CD14-positive monocyte (primary cell): ENCODE measurements at regions not wholly inside any gene's neighbourhood (a gene's known extent, or its start where the extent isn't known, plus 50 kb on each side); places are given as distances from the start of the nearest gene placed in this dataset.

Experiments
- DNase-seq, 3 donors: peaks; one replicate each; pipeline ENCODE4 v3.0.0-alpha.2; 2011 to 2022
- H2AFZ ChIP-seq: 2 replicates; pipeline ENCODE4 v1.6.0; 2012; ENCODE audit warnings: mild to moderate bottlenecking, low read depth, low read length, inconsistent platforms; ENCODE audit not compliant: insufficient read depth, poor library complexity, severe bottlenecking
- H3K27ac ChIP-seq, 2 donors: 1 replicate in 1 of 2; 2 replicates in 1 of 2; pipeline ENCODE4 v1.5.1; 2012 to 2013; ENCODE audit warnings: low read length in 2 of 2, control low read depth in 1 of 2, inconsistent platforms in 1 of 2, low read depth in 1 of 2, mild to moderate bottlenecking in 1 of 2
- H3K27me3 ChIP-seq, 2 donors: one replicate each; pipeline versions ENCODE4 v1.6.0 to v1.6.1; 2011 to 2013; ENCODE audit warnings: low read length in 2 of 2; ENCODE audit not compliant: control insufficient read depth in 2 of 2, insufficient read depth in 2 of 2
- H3K36me3 ChIP-seq, 2 donors: replicated peaks in 1 of 2; 1 replicate in 1 of 2; 2 replicates in 1 of 2; pipeline versions ENCODE4 v1.5.1 to v1.6.1; 2012 to 2013; ENCODE audit warnings: low read length in 2 of 2, control low read depth in 1 of 2, inconsistent platforms in 1 of 2, mild to moderate bottlenecking in 1 of 2; ENCODE audit not compliant: insufficient read depth in 2 of 2, control insufficient read depth in 1 of 2
- H3K4me1 ChIP-seq, 2 donors: 1 replicate in 1 of 2; 2 replicates in 1 of 2; pipeline versions ENCODE4 v1.5.1 to v1.6.1; 2012 to 2013; ENCODE audit warnings: low read length in 2 of 2, control low read depth in 1 of 2, inconsistent platforms in 1 of 2, mild to moderate bottlenecking in 1 of 2, moderate library complexity in 1 of 2; ENCODE audit not compliant: insufficient read depth in 2 of 2, control insufficient read depth in 1 of 2
- H3K4me2 ChIP-seq: replicated peaks from 2 replicates; pipeline ENCODE3; 2012; ENCODE audit warnings: low read length, moderate library complexity, mild to moderate bottlenecking; ENCODE audit not compliant: poor library complexity, severe bottlenecking; ENCODE audit errors: extremely low read depth
- H3K4me3 ChIP-seq, 3 experiments: fragments of 200-600 bp in 1 of 3; sonication (generic) in 1 of 3; replicated peaks in 1 of 3; 1 replicate in 2 of 3; 2 replicates in 1 of 3; pipeline ENCODE4 v1.5.1; 2011 to 2013; ENCODE audit warnings: low read length in 3 of 3, mild to moderate bottlenecking in 3 of 3, control low read depth in 2 of 3, low read depth in 2 of 3, inconsistent platforms in 1 of 3, moderate library complexity in 1 of 3
- H3K79me2 ChIP-seq: 2 replicates; pipeline ENCODE4 v1.6.0; 2012; ENCODE audit warnings: mild to moderate bottlenecking, control low read depth, inconsistent platforms, low read length, moderate library complexity; ENCODE audit not compliant: insufficient read depth
- H3K9ac ChIP-seq: 2 replicates; pipeline ENCODE4 v1.6.0; 2017; ENCODE audit warnings: low read length, mild to moderate bottlenecking; ENCODE audit not compliant: insufficient read depth, poor library complexity, severe bottlenecking
- H3K9me3 ChIP-seq, 2 donors: replicated peaks in 1 of 2; 1 replicate in 1 of 2; 2 replicates in 1 of 2; pipeline versions ENCODE4 v1.5.1 to v1.6.1; 2012 to 2013; ENCODE audit warnings: low read length in 2 of 2, control low read depth in 1 of 2; ENCODE audit not compliant: control insufficient read depth in 1 of 2, insufficient read depth in 1 of 2
- H4K20me1 ChIP-seq: 2 replicates; pipeline ENCODE4 v1.6.0; 2012; ENCODE audit warnings: mild to moderate bottlenecking, low read length, control low read depth, moderate library complexity; ENCODE audit not compliant: insufficient read depth
- H3K27ac Mint-ChIP-seq, 7 donors: one replicate each; pipeline ENCODE4 v1.8.0; 2020; ENCODE audit warnings: mild to moderate bottlenecking in 7 of 7, mixed read lengths in 7 of 7, moderate library complexity in 6 of 7, inconsistent platforms in 2 of 7
- H3K27me3 Mint-ChIP-seq, 3 donors: one replicate each; pipeline ENCODE4 v1.8.0; 2021 to 2022; ENCODE audit warnings: low read depth in 3 of 3, mild to moderate bottlenecking in 3 of 3, mixed read lengths in 3 of 3, moderate library complexity in 3 of 3, inconsistent platforms in 1 of 3
- H3K36me3 Mint-ChIP-seq, 2 donors: one replicate each; pipeline ENCODE4 v1.8.0; 2020; ENCODE audit warnings: mixed read lengths in 2 of 2, inconsistent platforms in 1 of 2, mild to moderate bottlenecking in 1 of 2
- H3K4me1 Mint-ChIP-seq: one replicate; pipeline ENCODE4 v1.8.0; 2020; ENCODE audit warnings: mild to moderate bottlenecking, mixed read lengths
- H3K4me3 Mint-ChIP-seq, 2 donors: one replicate each; pipeline ENCODE4 v1.8.0; 2020; ENCODE audit warnings: mild to moderate bottlenecking in 2 of 2, mixed read lengths in 2 of 2, moderate library complexity in 1 of 2
- H3K9me3 Mint-ChIP-seq, 7 donors: one replicate each; pipeline ENCODE4 v1.8.0; 2020 to 2022; ENCODE audit warnings: mixed read lengths in 7 of 7, mild to moderate bottlenecking in 6 of 7, moderate library complexity in 6 of 7, inconsistent platforms in 2 of 7
- WGBS: methylation state at CpG from one replicate; pipeline ENCODE4 v1.1.5; 2013; ENCODE audit warnings: missing lambda C conversion rate; ENCODE audit not compliant: insufficient coverage; 5-methylcytosine and 5-hydroxymethylcytosine counted together
- intact Hi-C, 2 donors: fragments of 100-400 bp; cut with micrococcal nuclease; formaldehyde crosslinking; loops; one replicate each; pipeline versions ENCODE4 v1.15.0 to v1.15.1; 2023
- TF ChIP-seq, protein P1 (sequence below): fragments of 200-600 bp; IDR thresholded peaks from one replicate; pipeline ENCODE4 v1.8.0; 2022; ENCODE audit warnings: antibody characterized with exemption, mild to moderate bottlenecking

DNA sequence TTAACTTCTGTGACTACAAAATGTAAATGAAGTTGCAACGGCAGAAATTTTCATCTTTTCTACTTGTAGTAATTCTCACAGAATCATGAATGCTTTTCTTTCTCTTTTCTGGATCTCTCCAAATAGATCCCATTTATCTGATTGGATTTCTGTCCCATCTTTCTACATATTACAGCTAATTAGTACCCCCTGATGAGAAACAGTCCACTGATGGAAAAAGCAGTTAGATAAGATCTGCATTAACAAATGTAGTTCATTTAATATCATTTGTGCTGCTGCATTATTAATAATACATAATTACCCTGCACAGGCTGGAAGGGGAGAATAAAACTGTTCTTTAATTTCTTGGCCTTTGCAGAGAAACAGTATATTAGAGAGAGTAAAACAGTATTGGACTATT lies 289.3 kb downstream of the TTLL7 start:
- H3K36me3 ChIP-seq, result no peaks in the 10 kb centered on the region
- H3K27me3 ChIP-seq, result no peaks in the 10 kb centered on the region
- intact Hi-C loops, result no loop called here
- Mint-ChIP-seq H3K4me3 (no peak overlapping the region), H3K36me3 (no peaks in the 10 kb centered on the region), H3K27me3 (no peaks in the 10 kb centered on the region), H3K27ac (no peak overlapping the region), H3K9me3 (peaks cover 0 to 9% (median 5%) of the 10 kb centered on the region in 7 donors), H3K4me1 (no peaks in the 10 kb centered on the region)
- H2AFZ ChIP-seq, result no peak overlapping the region
- H3K79me2 ChIP-seq, result no peaks in the 10 kb centered on the region
- TF ChIP-seq, protein P1, sequence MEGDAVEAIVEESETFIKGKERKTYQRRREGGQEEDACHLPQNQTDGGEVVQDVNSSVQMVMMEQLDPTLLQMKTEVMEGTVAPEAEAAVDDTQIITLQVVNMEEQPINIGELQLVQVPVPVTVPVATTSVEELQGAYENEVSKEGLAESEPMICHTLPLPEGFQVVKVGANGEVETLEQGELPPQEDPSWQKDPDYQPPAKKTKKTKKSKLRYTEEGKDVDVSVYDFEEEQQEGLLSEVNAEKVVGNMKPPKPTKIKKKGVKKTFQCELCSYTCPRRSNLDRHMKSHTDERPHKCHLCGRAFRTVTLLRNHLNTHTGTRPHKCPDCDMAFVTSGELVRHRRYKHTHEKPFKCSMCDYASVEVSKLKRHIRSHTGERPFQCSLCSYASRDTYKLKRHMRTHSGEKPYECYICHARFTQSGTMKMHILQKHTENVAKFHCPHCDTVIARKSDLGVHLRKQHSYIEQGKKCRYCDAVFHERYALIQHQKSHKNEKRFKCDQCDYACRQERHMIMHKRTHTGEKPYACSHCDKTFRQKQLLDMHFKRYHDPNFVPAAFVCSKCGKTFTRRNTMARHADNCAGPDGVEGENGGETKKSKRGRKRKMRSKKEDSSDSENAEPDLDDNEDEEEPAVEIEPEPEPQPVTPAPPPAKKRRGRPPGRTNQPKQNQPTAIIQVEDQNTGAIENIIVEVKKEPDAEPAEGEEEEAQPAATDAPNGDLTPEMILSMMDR, result no peak
- no peak overlapping the region for H3K4me2 ChIP-seq
- H3K4me1 ChIP-seq, result no peaks in the 10 kb centered on the region
- H3K9me3 ChIP-seq, result peaks cover 0 to 2% of the 10 kb centered on the region in 2 donors
- H4K20me1 ChIP-seq, result no peaks in the 10 kb centered on the region
- no peak overlapping the region for H3K4me3 ChIP-seq
- H3K27ac ChIP-seq, result no peak overlapping the region
- DNase-seq, result no peak
- no peak overlapping the region for H3K9ac ChIP-seq
- WGBS, result no CpG with 5 or more reads among the region's 1 CpG

DNA sequence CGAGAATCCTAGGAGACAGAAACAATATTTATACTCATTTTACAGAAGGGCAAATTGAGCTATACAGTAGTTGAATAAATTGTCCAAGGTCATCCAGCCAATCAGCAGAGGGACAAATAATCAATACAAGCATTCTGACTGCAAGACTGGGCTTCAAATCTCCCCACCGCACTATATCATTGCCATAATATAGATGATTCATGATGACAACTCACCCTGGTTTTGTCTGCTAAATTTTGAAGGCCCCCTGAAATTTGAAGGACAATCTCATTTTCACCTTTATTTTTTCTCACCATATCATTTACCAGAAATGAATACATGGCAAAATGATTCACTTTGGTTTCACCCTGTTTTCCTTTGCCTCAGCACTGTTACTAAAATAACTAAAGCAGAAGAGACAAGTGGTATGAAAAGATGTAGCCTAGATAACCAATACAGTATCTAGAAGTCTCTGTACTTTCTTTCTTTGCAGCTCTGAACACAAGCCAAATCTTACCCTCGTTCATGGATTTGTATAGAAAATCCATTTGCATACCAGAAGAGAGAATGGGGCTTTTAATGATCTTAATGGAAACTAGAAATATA lies 292.5 kb downstream of the TTLL7 start:
- no peak for DNase-seq
- Mint-ChIP-seq H3K27me3 (peaks cover 0 to 1% (median 0%) of the 10 kb centered on the region in 3 donors), H3K4me3 (no peak overlapping the region), H3K4me1 (no peaks in the 10 kb centered on the region), H3K9me3 (peaks cover 0 to 7% (median 5%) of the 10 kb centered on the region in 7 donors), H3K36me3 (no peaks in the 10 kb centered on the region), H3K27ac (no peak overlapping the region)
- no peaks in the 10 kb centered on the region for H3K36me3 ChIP-seq
- H3K27me3 ChIP-seq, result no peaks in the 10 kb centered on the region
- no peaks in the 10 kb centered on the region for H3K4me1 ChIP-seq
- no peak overlapping the region for H3K27ac ChIP-seq
- no peak overlapping the region for H3K4me3 ChIP-seq
- no peaks in the 10 kb centered on the region for H3K9me3 ChIP-seq
- no peaks in the 10 kb centered on the region for H4K20me1 ChIP-seq
- no peak overlapping the region for H3K9ac ChIP-seq
- no peak overlapping the region for H3K4me2 ChIP-seq
- H3K79me2 ChIP-seq, result no peaks in the 10 kb centered on the region
- no CpG with 5 or more reads among the region's 3 CpGs for WGBS
- intact Hi-C loops, result no loop called here
- TF ChIP-seq, protein P1, result no peak
- no peak overlapping the region for H2AFZ ChIP-seq
